Amniotic stem cell (primary cell): ENCODE measurements at regions not wholly inside any gene's neighbourhood (a gene's known extent, or its start where the extent isn't known, plus 50 kb on each side); places are given as distances from the start of the nearest gene placed in this dataset.

Experiments
- DNase-seq: peaks from one replicate; lab custom pipeline; 2025; lab: John Stamatoyannopoulos, UW

GRCh38 chr3:29033511-29033910 is 247.4 kb upstream of the RBMS3 start:
- no peak for DNase-seq

GRCh38 chr3:29050155-29050554 is 230.7 kb upstream of the RBMS3 start:
- DNase-seq = no peak

DNA sequence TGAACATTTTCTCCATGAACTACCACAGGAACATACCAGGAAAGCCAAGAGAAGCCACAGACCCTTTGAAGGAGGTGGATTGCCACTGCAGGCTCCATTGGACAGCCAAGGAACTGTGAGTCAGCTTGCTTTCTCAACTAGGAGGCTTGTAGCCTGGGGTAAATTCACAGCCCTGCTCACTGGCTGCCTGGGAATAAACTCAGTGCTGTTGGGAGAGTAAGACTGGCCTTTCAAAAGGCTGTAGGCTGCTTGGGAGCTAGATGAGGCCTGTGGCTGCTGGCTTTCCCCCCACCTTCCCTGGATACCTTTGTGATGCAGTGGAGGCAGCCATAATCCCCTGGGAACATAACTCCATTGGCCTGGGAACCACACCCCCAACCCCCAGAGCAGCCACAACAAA is 223.5 kb upstream of the RBMS3 start:
- DNase-seq = peak; percentile 30

DNA sequence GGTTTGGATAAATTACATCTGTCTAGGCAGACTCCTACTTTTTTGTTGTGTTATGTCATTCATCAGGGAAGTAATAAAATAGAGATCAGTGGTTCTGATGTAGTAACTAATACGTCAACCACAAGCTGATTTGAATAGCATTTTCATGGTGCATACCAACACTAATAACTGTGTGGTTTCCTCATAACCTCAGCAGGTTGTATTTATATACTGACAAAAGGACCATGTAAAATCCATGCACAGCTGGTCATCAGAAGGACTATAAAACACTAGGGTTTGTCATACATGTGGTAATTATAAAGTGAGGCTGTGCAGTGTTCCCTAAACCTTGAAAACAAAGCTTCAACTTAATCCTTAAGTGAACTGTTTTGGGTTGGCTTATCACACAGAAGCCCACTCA is 216.8 kb upstream of the RBMS3 start:
- DNase-seq = no peak

DNA sequence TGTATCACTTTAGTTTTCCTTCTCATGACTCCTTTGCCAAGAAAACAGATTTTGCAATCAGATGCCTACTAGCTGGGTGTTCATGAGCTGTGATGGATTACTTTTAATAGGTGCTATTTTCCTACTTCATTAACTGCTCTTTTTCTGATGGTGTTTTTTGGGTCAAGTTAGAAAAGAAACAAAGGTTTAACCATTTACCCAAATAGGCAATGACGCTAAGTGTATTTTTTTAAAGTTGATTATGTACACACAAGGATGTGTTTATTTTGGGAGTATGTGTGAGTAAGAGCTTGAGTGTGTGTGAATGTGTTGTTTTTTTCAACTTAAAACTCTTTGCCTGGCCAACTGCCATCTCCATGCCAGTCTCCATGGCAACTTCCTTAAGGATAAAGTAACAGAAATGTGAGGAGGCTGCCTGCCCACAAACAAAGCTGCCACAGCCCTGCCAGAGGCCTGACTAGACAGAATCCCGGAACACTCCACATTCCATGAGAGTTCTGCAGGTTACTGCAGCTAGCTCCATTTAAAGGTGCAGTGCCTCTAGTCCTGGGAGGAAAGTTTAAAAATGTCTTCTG is 215.6 kb upstream of the RBMS3 start:
- peak; percentile 93 for DNase-seq

DNA sequence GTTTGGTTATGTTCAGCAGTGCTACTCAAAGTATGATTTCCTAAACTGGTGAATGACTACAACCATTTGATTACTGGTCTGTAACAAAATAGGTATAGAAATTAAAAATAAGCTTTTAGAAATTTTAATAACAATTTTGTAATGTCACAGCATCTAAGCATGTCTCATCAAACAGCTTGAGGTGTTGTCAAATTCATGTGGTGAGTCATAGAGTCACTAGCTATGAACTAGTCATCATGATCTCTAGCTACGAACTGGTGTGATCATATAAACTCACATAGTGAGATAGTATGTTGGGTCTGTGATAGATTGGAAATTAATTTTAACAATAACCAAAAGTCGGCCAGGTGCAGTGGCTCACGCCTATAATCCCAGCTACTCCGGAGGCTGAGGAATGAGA is 213.9 kb upstream of the RBMS3 start:
- DNase-seq = no peak

- DNase-seq = no peak
Observed at GRCh38 chr3:29070959-29071634, 209.8 kb upstream of the RBMS3 start.

DNA sequence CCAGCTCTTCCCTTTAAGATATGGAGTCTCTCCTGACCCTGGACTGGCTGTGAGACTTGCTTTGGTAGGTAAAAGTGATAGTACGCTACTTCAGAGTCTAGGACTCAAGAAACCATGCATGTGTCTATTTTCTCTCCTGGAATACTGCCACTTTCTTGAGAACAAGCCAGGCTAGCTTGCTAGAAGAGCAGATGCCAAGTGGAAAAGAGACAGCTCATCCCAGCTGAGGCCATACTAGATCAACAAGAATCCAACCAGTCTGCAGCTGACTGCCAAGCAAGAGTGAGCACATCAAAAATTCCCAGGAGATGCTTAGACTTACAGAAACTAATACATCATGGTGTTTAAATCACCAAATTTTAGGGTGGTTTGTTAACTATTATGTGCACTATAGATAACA is 208.3 kb upstream of the RBMS3 start:
- no peak for DNase-seq

- DNase-seq = no peak
Observed at GRCh38 chr3:29077356-29077755, 203.5 kb upstream of the RBMS3 start.

- DNase-seq = no peak
Observed at GRCh38 chr3:29079358-29079757, 201.5 kb upstream of the RBMS3 start.

GRCh38 chr3:29080967-29081366 is 199.9 kb upstream of the RBMS3 start:
- no peak for DNase-seq

- DNase-seq = no peak
Observed at GRCh38 chr3:29083081-29083480, 197.8 kb upstream of the RBMS3 start.

DNA sequence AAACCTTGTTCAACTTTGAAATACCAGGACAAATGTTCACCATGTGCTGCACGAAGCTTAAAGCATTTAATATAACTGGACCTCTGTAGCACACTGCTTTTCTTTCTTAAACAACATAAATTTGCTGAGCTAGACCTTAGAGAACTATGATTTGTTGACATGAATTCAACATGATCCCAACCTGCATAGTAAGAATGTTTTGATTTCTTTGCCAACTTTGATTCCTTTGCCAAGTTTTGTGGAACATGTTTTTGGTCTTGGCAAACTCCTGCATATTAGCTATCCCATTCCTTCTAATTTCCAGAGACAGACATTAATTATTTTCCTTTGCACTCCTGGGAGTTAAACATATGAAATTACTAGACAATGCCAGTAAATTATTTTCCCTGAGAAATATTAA is 197.2 kb upstream of the RBMS3 start:
- no peak for DNase-seq

DNA sequence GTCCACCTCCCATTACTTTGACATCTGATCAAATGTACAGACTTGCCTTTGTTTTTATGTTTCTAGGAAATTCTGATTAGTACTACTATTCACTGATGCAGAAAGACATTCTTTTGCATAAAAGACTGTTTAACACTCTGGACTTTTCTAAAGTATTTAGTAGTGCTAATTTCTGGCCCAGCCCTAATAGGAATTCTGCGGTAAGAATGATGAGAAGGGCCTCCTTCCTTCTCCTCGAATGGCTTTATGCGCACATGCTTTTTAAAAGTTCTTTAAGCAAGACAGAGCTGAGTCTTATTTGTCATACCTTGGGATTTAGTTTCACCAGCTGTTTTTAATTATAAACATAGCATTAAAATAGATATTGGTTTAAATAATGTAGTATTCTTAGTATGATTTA is 192.3 kb upstream of the RBMS3 start:
- no peak for DNase-seq

DNA sequence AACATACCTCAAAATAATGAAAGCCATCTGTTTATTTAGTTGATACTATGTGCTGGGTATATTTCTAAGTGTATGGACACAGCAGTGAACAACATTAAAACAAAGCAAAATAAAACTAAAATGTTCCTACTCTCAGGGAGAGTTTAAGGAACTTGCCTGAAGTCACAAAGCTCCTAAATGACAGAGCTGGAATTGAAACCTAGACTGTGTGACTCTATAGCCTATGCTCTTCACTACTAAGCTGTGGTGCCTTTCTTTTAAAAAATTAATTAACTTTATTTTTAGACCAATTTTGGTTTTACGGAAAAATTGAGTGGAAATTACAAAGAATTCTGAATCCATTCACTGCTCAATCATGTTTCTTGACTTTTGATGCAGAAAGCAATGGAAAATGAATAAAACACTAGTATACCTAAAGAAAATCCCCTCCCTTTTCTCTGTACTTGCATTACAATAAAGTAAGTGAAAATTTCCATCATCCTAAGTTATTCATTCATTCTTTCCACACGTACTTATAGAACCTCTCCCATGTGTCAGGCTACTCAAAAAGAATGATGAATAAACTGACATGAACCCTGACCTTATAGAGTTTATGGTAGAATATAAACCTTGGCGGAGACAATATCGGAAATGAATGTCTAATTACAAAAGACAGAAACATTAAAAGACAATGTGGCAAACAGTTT is 189.8 kb upstream of the RBMS3 start:
- DNase-seq = no peak

- DNase-seq = no peak
Observed at GRCh38 chr3:29091599-29092189, 189.2 kb upstream of the RBMS3 start.

DNA sequence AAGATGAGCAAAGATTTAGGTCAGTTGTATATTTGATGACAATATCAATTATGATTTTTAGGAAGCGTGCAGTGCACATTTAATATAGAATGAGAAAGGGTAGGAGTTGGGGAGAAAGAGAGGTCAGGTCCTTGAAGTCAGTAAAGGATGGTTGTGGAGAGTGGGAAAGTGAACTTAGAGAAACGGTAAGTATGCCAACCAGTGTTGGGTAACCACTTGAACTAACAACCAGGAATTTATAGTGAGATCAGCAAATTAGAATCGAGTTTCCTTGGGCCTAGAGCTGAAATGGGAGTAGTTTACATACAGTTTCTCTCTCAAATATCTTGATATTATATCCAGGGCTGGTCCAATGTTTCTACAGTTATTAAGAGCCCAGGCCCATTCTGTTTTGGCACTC is 188.5 kb upstream of the RBMS3 start:
- DNase-seq = no peak

DNA sequence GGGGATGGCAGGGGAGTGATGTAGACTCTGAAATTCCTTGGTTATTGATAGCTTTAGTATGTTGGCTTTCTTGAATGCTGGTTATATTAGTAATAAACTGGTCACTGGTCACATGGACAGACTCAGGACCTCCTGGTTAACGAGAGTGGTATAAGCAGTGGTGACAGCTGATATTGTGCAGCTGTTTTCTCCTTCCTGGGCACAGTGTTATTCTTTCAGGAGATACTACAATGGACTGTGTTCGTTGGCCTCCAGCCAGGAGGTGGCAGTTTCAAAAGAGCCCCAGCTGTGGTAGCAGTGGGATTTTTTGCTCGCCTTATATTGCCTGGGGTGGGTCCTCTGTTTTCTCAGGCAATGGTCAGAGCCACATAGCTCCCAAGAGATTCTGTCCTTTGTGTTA is 181.6 kb upstream of the RBMS3 start:
- no peak for DNase-seq

GRCh38 chr3:29099775-29100174 is 181.1 kb upstream of the RBMS3 start:
- no peak for DNase-seq

GRCh38 chr3:29100292-29100691 is 180.6 kb upstream of the RBMS3 start:
- DNase-seq = no peak

DNA sequence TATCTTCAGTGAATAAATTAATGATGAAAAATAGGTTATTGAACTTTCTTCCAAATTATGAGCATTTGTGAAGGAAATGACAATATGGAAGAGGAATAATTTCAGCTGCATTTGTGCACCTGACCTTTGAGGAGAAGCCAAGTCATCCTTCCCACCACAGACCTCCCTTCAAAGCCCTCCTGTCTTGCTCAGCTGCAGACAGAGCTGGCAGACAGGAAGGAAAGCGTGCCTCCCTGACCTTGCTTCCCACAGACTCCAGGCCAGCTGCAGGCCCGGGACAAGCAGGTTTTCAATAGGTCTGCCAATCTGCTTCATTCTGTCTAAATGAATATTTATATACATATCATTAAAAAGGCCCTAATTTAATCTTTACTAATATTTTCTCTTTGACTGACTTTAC is 152.9 kb upstream of the RBMS3 start:
- DNase-seq = no peak

DNA sequence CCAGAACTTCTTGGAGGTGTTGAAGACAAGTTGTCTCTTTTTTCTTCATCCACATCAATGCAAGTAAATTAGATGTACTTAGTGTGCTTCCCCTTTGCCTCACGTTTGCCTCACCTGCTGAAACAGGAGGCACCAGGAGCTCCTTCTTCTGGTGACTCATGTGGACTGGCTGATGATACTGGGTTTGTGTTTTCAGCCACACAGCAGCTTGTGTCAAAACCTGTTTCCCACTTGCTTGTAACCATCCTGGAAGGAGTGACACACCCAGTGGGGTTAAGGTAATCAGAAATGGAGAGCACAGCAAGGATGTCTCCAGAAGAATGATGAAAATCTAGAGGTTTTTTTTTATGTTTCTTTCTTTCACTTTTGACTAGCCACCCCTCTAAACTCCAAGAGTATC is 143.3 kb upstream of the RBMS3 start:
- DNase-seq = no peak

- DNase-seq = no peak
Observed at GRCh38 chr3:29138171-29138570, 142.7 kb upstream of the RBMS3 start.
